ENCODE measurements at regions not wholly inside any gene's neighbourhood (a gene's known extent, or its start where the extent isn't known, plus 50 kb on each side); places are given as distances from the start of the nearest gene placed in this dataset.

DNA sequence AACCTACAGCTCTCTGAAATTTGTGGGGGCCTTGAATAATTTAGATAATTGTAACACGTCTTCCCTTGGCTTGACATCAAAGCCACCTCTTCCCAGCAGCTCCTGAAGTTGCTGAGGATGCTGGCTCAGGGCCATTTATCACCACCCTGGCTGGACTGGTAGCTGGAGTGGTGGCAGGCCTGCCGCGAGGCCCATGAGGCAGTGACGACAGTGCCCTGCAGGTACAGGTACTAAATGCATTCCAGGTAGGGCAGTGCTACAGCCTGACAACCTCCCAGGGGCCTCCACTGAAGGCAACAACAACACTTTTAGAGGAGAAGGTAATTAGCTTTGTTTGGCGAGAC lies 270.2 kb upstream of the KLF4 start:
- TF ChIP-seq, protein P1, sequence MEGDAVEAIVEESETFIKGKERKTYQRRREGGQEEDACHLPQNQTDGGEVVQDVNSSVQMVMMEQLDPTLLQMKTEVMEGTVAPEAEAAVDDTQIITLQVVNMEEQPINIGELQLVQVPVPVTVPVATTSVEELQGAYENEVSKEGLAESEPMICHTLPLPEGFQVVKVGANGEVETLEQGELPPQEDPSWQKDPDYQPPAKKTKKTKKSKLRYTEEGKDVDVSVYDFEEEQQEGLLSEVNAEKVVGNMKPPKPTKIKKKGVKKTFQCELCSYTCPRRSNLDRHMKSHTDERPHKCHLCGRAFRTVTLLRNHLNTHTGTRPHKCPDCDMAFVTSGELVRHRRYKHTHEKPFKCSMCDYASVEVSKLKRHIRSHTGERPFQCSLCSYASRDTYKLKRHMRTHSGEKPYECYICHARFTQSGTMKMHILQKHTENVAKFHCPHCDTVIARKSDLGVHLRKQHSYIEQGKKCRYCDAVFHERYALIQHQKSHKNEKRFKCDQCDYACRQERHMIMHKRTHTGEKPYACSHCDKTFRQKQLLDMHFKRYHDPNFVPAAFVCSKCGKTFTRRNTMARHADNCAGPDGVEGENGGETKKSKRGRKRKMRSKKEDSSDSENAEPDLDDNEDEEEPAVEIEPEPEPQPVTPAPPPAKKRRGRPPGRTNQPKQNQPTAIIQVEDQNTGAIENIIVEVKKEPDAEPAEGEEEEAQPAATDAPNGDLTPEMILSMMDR (IDR thresholded peaks at IDR 0.05), result no peak
- no peak for TF ChIP-seq POLR2A (IDR thresholded peaks at IDR 0.05)
